NB4 (cell line): ENCODE measurements at regions not wholly inside any gene's neighbourhood (a gene's known extent, or its start where the extent isn't known, plus 50 kb on each side); places are given as distances from the start of the nearest gene placed in this dataset.

ENCODE experiments used
- DNase-seq: peaks from one replicate; pipeline ENCODE4 v3.0.0; 2010; ENCODE audit warnings: low read depth
- H3K4me3 ChIP-seq: one replicate; pipeline ENCODE4 v1.5.1; 2011; ENCODE audit warnings: mild to moderate bottlenecking, low read depth, low read length, moderate library complexity
- MYC ChIP-seq: IDR thresholded peaks from 2 replicates; pipeline ENCODE4 v1.6.1; 2011; ENCODE audit warnings: low read depth, low read length
- POLR2A ChIP-seq: IDR thresholded peaks from 2 replicates; pipeline ENCODE4 v1.6.1; 2011; ENCODE audit warnings: mild to moderate bottlenecking; ENCODE audit not compliant: insufficient read length; ENCODE audit errors: extremely low read depth
- TF ChIP-seq, protein P1 (sequence below): IDR thresholded peaks from one replicate; pipeline ENCODE4 v1.5.1; 2012; ENCODE audit warnings: low read depth, low read length
- TF ChIP-seq, protein P2 (sequence below): IDR thresholded peaks from 2 replicates; pipeline ENCODE4 v1.6.1; 2011; ENCODE audit warnings: low read depth, low read length

DNA sequence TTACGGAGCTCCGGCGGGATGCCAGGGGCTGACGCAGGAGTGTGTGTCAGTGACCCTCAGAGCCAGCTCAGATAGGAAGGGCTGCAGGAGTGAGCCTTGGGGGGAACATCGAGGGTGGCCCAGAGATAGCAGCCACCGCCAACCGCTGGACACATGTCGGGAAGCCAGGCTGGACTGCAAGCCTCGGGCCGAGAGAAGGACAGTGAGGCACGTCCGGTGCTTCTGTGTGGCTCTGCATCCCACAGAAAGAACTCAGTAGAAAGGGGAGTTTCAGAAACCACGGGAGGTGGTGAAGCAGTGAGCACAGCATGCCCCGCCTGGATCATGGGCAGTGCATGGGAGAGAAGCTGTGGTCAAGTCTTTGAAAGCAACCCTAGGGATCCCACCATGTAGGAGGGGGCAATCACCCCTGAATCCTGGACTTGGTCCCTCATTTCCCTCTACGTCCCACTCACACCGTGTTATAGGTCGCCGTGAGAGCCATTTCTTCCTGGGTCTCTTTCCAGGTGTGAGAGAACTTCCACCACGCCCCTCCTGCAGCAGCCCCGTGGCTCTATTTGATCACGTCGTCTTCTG, 383.7 kb upstream of the CDH4 start:
- H3K4me3 ChIP-seq, result no peak overlapping the region
- TF ChIP-seq, protein P1, sequence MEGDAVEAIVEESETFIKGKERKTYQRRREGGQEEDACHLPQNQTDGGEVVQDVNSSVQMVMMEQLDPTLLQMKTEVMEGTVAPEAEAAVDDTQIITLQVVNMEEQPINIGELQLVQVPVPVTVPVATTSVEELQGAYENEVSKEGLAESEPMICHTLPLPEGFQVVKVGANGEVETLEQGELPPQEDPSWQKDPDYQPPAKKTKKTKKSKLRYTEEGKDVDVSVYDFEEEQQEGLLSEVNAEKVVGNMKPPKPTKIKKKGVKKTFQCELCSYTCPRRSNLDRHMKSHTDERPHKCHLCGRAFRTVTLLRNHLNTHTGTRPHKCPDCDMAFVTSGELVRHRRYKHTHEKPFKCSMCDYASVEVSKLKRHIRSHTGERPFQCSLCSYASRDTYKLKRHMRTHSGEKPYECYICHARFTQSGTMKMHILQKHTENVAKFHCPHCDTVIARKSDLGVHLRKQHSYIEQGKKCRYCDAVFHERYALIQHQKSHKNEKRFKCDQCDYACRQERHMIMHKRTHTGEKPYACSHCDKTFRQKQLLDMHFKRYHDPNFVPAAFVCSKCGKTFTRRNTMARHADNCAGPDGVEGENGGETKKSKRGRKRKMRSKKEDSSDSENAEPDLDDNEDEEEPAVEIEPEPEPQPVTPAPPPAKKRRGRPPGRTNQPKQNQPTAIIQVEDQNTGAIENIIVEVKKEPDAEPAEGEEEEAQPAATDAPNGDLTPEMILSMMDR, result no peak
- TF ChIP-seq, protein P2, sequence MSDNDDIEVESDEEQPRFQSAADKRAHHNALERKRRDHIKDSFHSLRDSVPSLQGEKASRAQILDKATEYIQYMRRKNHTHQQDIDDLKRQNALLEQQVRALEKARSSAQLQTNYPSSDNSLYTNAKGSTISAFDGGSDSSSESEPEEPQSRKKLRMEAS, result no peak
- no peak for TF ChIP-seq MYC
- TF ChIP-seq POLR2A, result no peak
- DNase-seq, result no peak

DNA sequence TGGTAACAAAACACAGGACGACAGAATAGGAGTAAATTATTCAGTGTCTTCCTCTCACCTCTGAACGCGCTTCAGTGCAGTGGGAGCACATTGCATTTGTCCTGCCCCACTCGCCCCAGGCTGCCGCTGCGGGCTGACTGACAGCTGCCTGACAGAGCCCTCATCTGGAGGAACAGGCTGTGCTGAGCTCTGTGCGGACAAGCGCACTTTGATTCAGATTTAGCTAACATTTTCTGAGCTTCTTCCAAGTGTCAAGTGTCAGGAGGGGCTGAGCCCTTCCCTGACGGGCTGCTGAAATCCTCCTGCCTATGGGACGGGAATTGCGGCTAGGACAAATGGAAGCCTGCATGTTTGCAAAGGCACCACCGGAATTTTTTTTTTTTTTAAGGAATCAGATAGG, 383.0 kb upstream of the CDH4 start:
- TF ChIP-seq POLR2A (no peak), MYC (no peak)
- TF ChIP-seq, protein P1, result no peak
- TF ChIP-seq, protein P2, result no peak
- no peak for DNase-seq
- H3K4me3 ChIP-seq, result no peak overlapping the region

DNA sequence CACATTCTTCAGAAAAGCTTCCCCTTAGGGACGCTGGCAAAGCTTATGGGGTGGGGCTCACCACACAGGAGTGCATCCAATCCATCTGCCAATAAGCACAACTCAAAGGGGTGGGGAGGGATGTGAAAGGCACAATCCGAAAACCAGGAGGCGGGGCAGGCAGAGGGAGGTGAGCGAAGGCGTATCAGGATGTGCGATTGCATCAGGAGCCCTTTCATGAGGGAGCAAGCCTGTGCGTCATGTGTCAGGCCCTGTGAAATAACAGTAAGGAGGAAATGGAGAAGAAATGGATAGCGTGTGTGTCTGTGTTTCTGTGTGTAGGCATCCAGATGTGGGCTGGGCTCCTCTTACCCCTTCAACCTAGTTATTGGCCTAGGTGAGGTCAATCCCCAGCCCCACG, 382.4 kb upstream of the CDH4 start:
- TF ChIP-seq POLR2A (no peak), MYC (no peak)
- TF ChIP-seq, protein P1, result no peak
- TF ChIP-seq, protein P2, result no peak
- H3K4me3 ChIP-seq, result no peak overlapping the region
- peak; percentile 9 for DNase-seq

DNA sequence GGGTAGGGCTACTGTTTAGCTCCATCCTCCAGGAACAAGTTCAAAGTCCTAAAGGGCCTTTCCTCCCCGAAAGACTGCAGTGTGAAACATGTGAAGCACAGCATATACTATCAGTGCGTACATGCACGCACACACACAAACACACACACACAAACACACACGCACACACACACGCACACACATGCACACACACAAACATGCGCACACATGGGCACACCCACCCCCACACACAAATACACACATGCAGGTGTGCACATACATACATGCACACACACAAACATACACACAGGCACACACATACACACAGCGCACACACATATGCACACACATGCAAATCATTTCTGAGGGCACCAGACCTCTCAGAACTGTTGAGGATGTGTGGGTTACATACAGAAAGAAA, 382.0 kb upstream of the CDH4 start:
- TF ChIP-seq, protein P2, result no peak
- no peak for TF ChIP-seq POLR2A
- no peak for TF ChIP-seq MYC
- TF ChIP-seq, protein P1, result no peak
- no peak for DNase-seq
- no peak overlapping the region for H3K4me3 ChIP-seq

DNA sequence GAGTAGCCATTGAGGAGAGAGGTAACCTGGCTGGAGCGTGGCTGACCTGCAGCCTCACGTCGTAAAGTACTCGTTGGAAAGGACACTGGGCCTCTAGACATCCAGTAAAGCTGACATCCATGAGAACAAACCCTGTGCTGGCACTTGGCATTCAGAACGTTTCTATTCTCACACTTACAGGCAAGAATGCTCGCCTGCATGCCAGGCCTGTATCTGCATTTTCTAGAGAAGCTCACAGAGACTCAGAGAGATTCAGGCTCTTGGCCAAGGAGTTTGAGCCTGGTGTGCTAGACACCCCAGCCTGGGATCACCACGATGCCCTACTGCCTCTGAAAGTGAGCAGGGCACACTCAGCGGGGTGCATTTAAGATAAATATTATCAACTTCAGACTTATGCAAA, 379.8 kb upstream of the CDH4 start:
- no peak overlapping the region for H3K4me3 ChIP-seq
- TF ChIP-seq, protein P1, result no peak
- TF ChIP-seq, protein P2, result no peak
- TF ChIP-seq MYC (no peak), POLR2A (no peak)
- no peak for DNase-seq
